WTC11 (cell line): ENCODE measurements at regions not wholly inside any gene's neighbourhood (a gene's known extent, or its start where the extent isn't known, plus 50 kb on each side); places are given as distances from the start of the nearest gene placed in this dataset.

Experiments used
- ATAC-seq: fragments of 200-7000 bp; cut with Tn5 transposase; 2 replicates; pipeline ENCODE4 v1.10.0; 2021; ENCODE audit warnings: mild to moderate bottlenecking, moderate library complexity
- CTCF ChIA-PET: fragments of 300-600 bp; sonication (Branson Sonifier 250); formaldehyde crosslinking; loops from one replicate; lab custom pipeline; 2021; ENCODE audit warnings: antibody characterized with exemption; lab: Charles Lee
- POLR2A ChIA-PET: fragments of 350-600 bp; sonication (Branson Sonifier 250); formaldehyde crosslinking; loops from one replicate; lab custom pipeline; 2021; ENCODE audit warnings: antibody characterized with exemption; lab: Charles Lee
- DNase-seq: peaks from one replicate; pipeline ENCODE4 v3.0.0; 2021; ENCODE audit warnings: low spot score
- H3K27ac Mint-ChIP-seq: 2 replicates; pipeline ENCODE4 v1.8.0; 2021; ENCODE audit warnings: mixed read lengths
- H3K27me3 Mint-ChIP-seq: 2 replicates; pipeline ENCODE4 v1.8.0; 2021; ENCODE audit warnings: low read depth, mild to moderate bottlenecking, moderate library complexity, mixed read lengths
- H3K36me3 Mint-ChIP-seq: 2 replicates; pipeline ENCODE4 v1.8.0; 2021; ENCODE audit warnings: mixed read lengths
- H3K4me1 Mint-ChIP-seq: 2 replicates; pipeline ENCODE4 v1.8.0; 2022; ENCODE audit warnings: mixed read lengths
- H3K4me3 Mint-ChIP-seq: 2 replicates; pipeline ENCODE4 v1.8.0; 2021; ENCODE audit warnings: mild to moderate bottlenecking, moderate library complexity, mixed read lengths
- H3K9me3 Mint-ChIP-seq: 2 replicates; pipeline ENCODE4 v1.8.0; 2021; ENCODE audit warnings: mixed read lengths
- AR ChIP-seq: fragments of 250-450 bp; sonication (Bioruptor Pico); IDR thresholded peaks from 2 replicates; pipeline ENCODE4 v1.9.0; 2021; ENCODE audit warnings: mild to moderate bottlenecking
- ATF2 ChIP-seq: sonication (generic); formaldehyde crosslinking; IDR thresholded peaks from 2 replicates; pipeline ENCODE4 v1.8.1; 2022; ENCODE audit warnings: low read depth, missing genetic modification reagents, borderline replicate concordance
- ATF6 ChIP-seq: sonication (generic); formaldehyde crosslinking; IDR thresholded peaks from 2 replicates; pipeline ENCODE4 v1.8.1; 2023; ENCODE audit warnings: mild to moderate bottlenecking, missing genetic modification reagents
- E2F1 ChIP-seq: sonication (generic); formaldehyde crosslinking; IDR thresholded peaks from 2 replicates; pipeline ENCODE4 v1.8.0; 2022; ENCODE audit warnings: mild to moderate bottlenecking, missing genetic modification reagents
- EMX1 ChIP-seq: fragments of 250-450 bp; sonication (Bioruptor Pico); IDR thresholded peaks from 2 replicates; pipeline ENCODE4 v1.8.0; 2021; ENCODE audit warnings: mild to moderate bottlenecking
- FOXJ3 ChIP-seq: sonication (generic); formaldehyde crosslinking; IDR thresholded peaks from 2 replicates; pipeline ENCODE4 v1.9.0; 2021; ENCODE audit warnings: missing genetic modification reagents, mild to moderate bottlenecking, borderline replicate concordance
- FOXP4 ChIP-seq: sonication (generic); formaldehyde crosslinking; IDR thresholded peaks from 2 replicates; pipeline ENCODE4 v1.8.0; 2022; ENCODE audit warnings: mild to moderate bottlenecking, missing genetic modification reagents
- IRF1 ChIP-seq: sonication (generic); formaldehyde crosslinking; IDR thresholded peaks from 2 replicates; pipeline ENCODE4 v1.8.0; 2023; ENCODE audit warnings: missing genetic modification reagents
- MYBL2 ChIP-seq: sonication (generic); formaldehyde crosslinking; IDR thresholded peaks from 2 replicates; pipeline ENCODE4 v1.8.1; 2023; ENCODE audit warnings: mild to moderate bottlenecking, moderate library complexity, missing genetic modification reagents
- NR1H2 ChIP-seq: sonication (generic); formaldehyde crosslinking; IDR thresholded peaks from 2 replicates; pipeline ENCODE4 v1.9.0; 2021; ENCODE audit warnings: mild to moderate bottlenecking, moderate library complexity, missing genetic modification reagents
- OVOL2 ChIP-seq: fragments of 250-450 bp; sonication (Bioruptor Pico); IDR thresholded peaks from 2 replicates; pipeline ENCODE4 v1.9.0; 2021; ENCODE audit warnings: mild to moderate bottlenecking, borderline replicate concordance
- STAT6 ChIP-seq: sonication (generic); formaldehyde crosslinking; conservative IDR thresholded peaks from 2 replicates; pipeline ENCODE4 v1.8.1; 2023; ENCODE audit warnings: mild to moderate bottlenecking, low read depth, missing genetic modification reagents, moderate library complexity
- TEAD4 ChIP-seq: sonication (generic); formaldehyde crosslinking; IDR thresholded peaks from 2 replicates; pipeline ENCODE4 v1.8.0; 2022; ENCODE audit warnings: mild to moderate bottlenecking, missing genetic modification reagents
- USF1 ChIP-seq: sonication (generic); formaldehyde crosslinking; IDR thresholded peaks from 2 replicates; pipeline ENCODE4 v1.8.0; 2022; ENCODE audit warnings: mild to moderate bottlenecking, missing genetic modification reagents
- ZBTB21 ChIP-seq: sonication (generic); formaldehyde crosslinking; IDR thresholded peaks from 2 replicates; pipeline ENCODE4 v1.8.1; 2023; ENCODE audit warnings: mild to moderate bottlenecking, missing genetic modification reagents, borderline replicate concordance
- ZNF317 ChIP-seq: sonication (generic); formaldehyde crosslinking; IDR thresholded peaks from 2 replicates; pipeline ENCODE4 v1.8.1; 2023; ENCODE audit warnings: low read depth, mild to moderate bottlenecking, moderate library complexity, missing genetic modification reagents, borderline replicate concordance
- ZNF416 ChIP-seq: fragments of 250-450 bp; sonication (Bioruptor Pico); IDR thresholded peaks from 2 replicates; pipeline ENCODE4 v1.9.0; 2021; ENCODE audit warnings: mild to moderate bottlenecking, inconsistent platforms
- ZNF425 ChIP-seq: fragments of 250-450 bp; sonication (Bioruptor Pico); conservative IDR thresholded peaks from 2 replicates; pipeline ENCODE4 v1.9.0; 2021; ENCODE audit warnings: mild to moderate bottlenecking
- ZNF671 ChIP-seq: fragments of 250-450 bp; sonication (Bioruptor Pico); IDR thresholded peaks from 2 replicates; pipeline ENCODE4 v1.8.0; 2021; ENCODE audit warnings: mild to moderate bottlenecking

- TF ChIP-seq AR (CRISPR knock-in tag) (no peak), ATF2 (CRISPR knock-in tag) (no peak), FOXJ3 (no peak), E2F1 (CRISPR knock-in tag) (no peak)
- TF ChIP-seq, all 79 proteins: peak for 0
Measured at GRCh38 chr5:123720339-123720738, 208.4 kb downstream of the CSNK1G3 start (continued).

GRCh38 chr5:123719004-123719403 lies 207.0 kb downstream of the CSNK1G3 start:
- peaks cover 9% of the 10 kb centered on the region for H3K9me3 Mint-ChIP-seq
- POLR2A ChIA-PET, result no interaction called here
- TF ChIP-seq EMX1 (no peak), ZNF671 (CRISPR knock-in tag) (no peak), STAT6 (CRISPR knock-in tag) (no peak), ZNF317 (CRISPR knock-in tag) (no peak), FOXJ3 (no peak), TEAD4 (CRISPR knock-in tag) (no peak), ATF6 (CRISPR knock-in tag) (no peak), ZNF425 (CRISPR knock-in tag) (no peak), ZBTB21 (CRISPR knock-in tag) (no peak), OVOL2 (no peak), NR1H2 (CRISPR knock-in tag) (no peak), MYBL2 (no peak), ZNF416 (CRISPR knock-in tag) (no peak), USF1 (CRISPR knock-in tag) (no peak), IRF1 (CRISPR knock-in tag) (no peak), FOXP4 (CRISPR knock-in tag) (no peak)
- CTCF ChIA-PET, result no interaction called here
- H3K36me3 Mint-ChIP-seq, result no peaks in the 10 kb centered on the region
- no peak overlapping the region for H3K4me3 Mint-ChIP-seq
- ATAC-seq (no peak), DNase-seq (peak; percentile 14)
- H3K27me3 Mint-ChIP-seq, result no peaks in the 10 kb centered on the region
- no peak overlapping the region for H3K27ac Mint-ChIP-seq
- no peaks in the 10 kb centered on the region for H3K4me1 Mint-ChIP-seq
